ENCODE measurements at regions not wholly inside any gene's neighbourhood (a gene's known extent, or its start where the extent isn't known, plus 50 kb on each side); places are given as distances from the start of the nearest gene placed in this dataset.
A peak's percentile ranks its signal among the peaks of the same experiment; 100 is the strongest.
"Not testable (repeated sequence)": the region's sequence is repeated elsewhere in the genome, so short reads cannot be mapped to it uniquely, and the experiment has no call there.

- DNase-seq = peak in 1 of 3 donors; percentile 79
These were observed 169.5 kb upstream of the NTF3 start for GRCh38 chr12:5262450-5262849.

- no peak for DNase-seq
These were observed 169.0 kb upstream of the NTF3 start for GRCh38 chr12:5262885-5263284.

- no peak for DNase-seq
These were observed 167.9 kb upstream of the NTF3 start for GRCh38 chr12:5264006-5264405.

- no peak for DNase-seq
These were observed 164.1 kb upstream of the NTF3 start for GRCh38 chr12:5267603-5268423.

- no peak for DNase-seq
These were observed 163.3 kb upstream of the NTF3 start for GRCh38 chr12:5268424-5269210.

GRCh38 chr12:5269846-5270245 lies 162.1 kb upstream of the NTF3 start:
- no peak for DNase-seq

GRCh38 chr12:5272018-5272785 lies 159.7 kb upstream of the NTF3 start:
- DNase-seq = peak in 1 of 3 donors; percentile 13

- DNase-seq = no peak
These were observed 158.2 kb upstream of the NTF3 start for GRCh38 chr12:5273709-5274108.

GRCh38 chr12:5276327-5276880 lies 155.5 kb upstream of the NTF3 start:
- DNase-seq = no peak

GRCh38 chr12:5280086-5280485 lies 151.8 kb upstream of the NTF3 start:
- no peak for DNase-seq

- DNase-seq = not testable (repeated sequence)
These were observed 141.5 kb upstream of the NTF3 start for GRCh38 chr12:5290368-5290767.

- DNase-seq = no peak
These were observed 139.3 kb upstream of the NTF3 start for GRCh38 chr12:5292651-5293050.

GRCh38 chr12:5293773-5294172 lies 138.1 kb upstream of the NTF3 start:
- no peak for DNase-seq

- DNase-seq = no peak
These were observed 137.4 kb upstream of the NTF3 start for GRCh38 chr12:5294274-5295070.

GRCh38 chr12:5295151-5295550 lies 136.8 kb upstream of the NTF3 start:
- no peak for DNase-seq

- DNase-seq = no peak
These were observed 135.9 kb upstream of the NTF3 start for GRCh38 chr12:5295996-5296395.

- no peak for DNase-seq
These were observed 130.4 kb upstream of the NTF3 start for GRCh38 chr12:5301539-5301938.

GRCh38 chr12:5305425-5305824 lies 126.5 kb upstream of the NTF3 start:
- no peak for DNase-seq

GRCh38 chr12:5305886-5306545 lies 125.9 kb upstream of the NTF3 start:
- DNase-seq = no peak

GRCh38 chr12:5307065-5307464 lies 124.8 kb upstream of the NTF3 start:
- DNase-seq = no peak

GRCh38 chr12:5308216-5308615 lies 123.7 kb upstream of the NTF3 start:
- DNase-seq = peak; percentile 23 to 64 (median 30)

All from muscle of back (tissue), 3 donors.